ENCODE measurements at regions not wholly inside any gene's neighbourhood (a gene's known extent, or its start where the extent isn't known, plus 50 kb on each side); places are given as distances from the start of the nearest gene placed in this dataset.
"Not testable (repeated sequence)": the region's sequence is repeated elsewhere in the genome, so short reads cannot be mapped to it uniquely, and the experiment has no call there.

DNA sequence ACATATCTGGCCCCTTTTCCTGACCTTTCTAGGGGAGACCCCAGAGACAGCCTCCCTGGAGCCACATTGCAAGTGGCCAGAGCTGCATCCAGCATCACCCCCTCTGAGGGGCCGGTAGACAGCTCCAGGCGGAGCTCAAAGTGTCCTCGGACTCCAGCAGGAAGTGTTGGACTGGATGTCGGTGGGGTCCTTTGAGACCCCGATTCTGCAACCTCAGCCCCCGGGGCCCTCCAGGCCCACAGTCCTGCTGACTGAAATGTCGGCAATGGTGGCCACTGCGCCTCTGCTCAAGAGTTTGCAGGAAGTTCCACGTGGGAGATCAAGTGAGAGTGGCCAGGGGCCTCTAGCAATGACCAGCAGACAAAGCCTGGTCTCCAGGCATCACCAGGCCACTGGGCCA is 115.9 kb upstream of the FOXD4L5 start:
- no peaks in the 10 kb centered on the region for H3K36me3 ChIP-seq (ENCODE audit: low read depth)
- H3K4me1 ChIP-seq (ENCODE audit: insufficient read depth, poor library complexity, severe bottlenecking): no peaks in the 10 kb centered on the region
- TF ChIP-seq, protein P1, sequence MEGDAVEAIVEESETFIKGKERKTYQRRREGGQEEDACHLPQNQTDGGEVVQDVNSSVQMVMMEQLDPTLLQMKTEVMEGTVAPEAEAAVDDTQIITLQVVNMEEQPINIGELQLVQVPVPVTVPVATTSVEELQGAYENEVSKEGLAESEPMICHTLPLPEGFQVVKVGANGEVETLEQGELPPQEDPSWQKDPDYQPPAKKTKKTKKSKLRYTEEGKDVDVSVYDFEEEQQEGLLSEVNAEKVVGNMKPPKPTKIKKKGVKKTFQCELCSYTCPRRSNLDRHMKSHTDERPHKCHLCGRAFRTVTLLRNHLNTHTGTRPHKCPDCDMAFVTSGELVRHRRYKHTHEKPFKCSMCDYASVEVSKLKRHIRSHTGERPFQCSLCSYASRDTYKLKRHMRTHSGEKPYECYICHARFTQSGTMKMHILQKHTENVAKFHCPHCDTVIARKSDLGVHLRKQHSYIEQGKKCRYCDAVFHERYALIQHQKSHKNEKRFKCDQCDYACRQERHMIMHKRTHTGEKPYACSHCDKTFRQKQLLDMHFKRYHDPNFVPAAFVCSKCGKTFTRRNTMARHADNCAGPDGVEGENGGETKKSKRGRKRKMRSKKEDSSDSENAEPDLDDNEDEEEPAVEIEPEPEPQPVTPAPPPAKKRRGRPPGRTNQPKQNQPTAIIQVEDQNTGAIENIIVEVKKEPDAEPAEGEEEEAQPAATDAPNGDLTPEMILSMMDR (IDR thresholded peaks at IDR 0.05; ENCODE audit: poor library complexity, severe bottlenecking): no peak
- ATAC-seq (ENCODE audit: low read depth) (no peak), DNase-seq (ENCODE audit: low spot score) (no peak)
- H3K27ac ChIP-seq (ENCODE audit: poor library complexity, severe bottlenecking): no peak overlapping the region
- no peaks in the 10 kb centered on the region for H3K9me3 ChIP-seq (ENCODE audit: severe bottlenecking)
- H3K27me3 ChIP-seq (ENCODE audit: insufficient read depth, poor library complexity, severe bottlenecking): no peaks in the 10 kb centered on the region
- no peak overlapping the region for H3K4me3 ChIP-seq (ENCODE audit: severe bottlenecking)

DNA sequence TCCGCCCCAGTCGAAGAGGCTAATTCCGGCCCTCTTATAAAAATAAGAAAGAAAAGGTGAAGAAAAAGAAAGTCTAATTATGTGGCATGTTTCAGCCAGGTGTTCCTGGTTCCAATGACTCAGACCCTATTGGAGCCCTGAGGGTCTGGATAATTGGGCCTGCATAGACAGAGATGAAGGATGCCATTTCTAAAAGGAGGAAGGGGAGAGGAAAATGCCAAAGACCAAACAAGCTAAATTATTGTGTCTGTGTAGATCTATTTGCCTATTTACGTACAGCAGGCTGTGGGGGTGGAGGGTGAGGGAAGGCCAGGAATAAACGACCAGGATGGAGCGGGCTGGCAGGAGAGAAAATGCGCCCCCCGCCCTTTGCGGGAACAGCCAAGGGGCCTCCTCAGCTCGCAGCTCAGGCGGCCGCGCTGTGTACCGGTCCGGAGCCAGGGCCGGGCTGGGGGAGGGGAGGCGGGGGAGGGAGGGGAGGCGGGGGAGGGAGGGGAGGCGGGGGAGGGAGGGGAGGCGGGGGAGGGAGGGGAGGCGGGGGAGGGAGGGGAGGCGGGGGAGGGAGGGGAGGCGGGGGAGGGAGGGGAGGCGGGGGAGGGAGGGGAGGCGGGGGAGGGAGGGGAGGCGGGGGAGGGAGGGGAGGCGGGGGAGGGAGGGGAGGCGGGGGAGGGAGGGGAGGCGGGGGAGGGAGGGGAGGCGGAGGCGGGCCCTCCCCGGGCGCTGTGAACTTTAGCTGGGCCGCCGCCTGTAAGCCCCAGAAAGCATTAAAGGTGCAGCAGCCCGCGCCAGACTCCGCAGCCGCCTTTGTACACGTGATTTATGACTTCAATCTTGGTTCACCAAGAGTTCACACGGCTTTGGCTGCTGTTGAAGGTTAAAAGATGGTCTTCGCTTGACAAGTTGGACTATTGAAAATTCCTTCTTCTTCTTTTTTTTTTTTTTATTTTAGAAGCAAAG is 113.0 kb upstream of the FOXD4L5 start:
- H3K27me3 ChIP-seq (ENCODE audit: insufficient read depth, poor library complexity, severe bottlenecking); ATAC-seq (ENCODE audit: low read depth); H3K27ac ChIP-seq (ENCODE audit: poor library complexity, severe bottlenecking); H3K4me3 ChIP-seq (ENCODE audit: severe bottlenecking); H3K36me3 ChIP-seq (ENCODE audit: low read depth); H3K9me3 ChIP-seq (ENCODE audit: severe bottlenecking); H3K4me1 ChIP-seq (ENCODE audit: insufficient read depth, poor library complexity, severe bottlenecking); DNase-seq (ENCODE audit: low spot score): not testable (repeated sequence)

DNA sequence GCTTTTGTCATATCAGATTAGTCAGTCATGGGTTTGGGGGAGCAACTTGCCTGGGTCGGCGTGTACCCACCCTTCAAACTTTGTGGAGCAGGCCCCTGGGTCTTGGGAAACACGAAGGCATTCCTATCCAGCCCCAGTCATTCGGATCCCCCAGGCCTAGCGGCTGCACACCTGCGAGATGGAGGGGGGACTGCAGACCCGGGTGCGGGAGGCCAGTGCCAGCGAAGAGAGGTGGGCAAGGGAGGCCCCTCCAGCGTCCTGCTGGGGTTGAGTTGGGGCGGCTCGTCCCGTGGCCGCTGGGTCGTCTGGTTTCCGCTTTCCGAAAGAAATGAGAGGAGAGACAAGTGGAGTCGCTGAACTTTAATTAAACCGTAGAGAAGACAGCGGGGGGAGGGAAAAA is 112.2 kb upstream of the FOXD4L5 start:
- H3K9me3 ChIP-seq (ENCODE audit: severe bottlenecking); H3K4me3 ChIP-seq (ENCODE audit: severe bottlenecking); DNase-seq (ENCODE audit: low spot score); H3K36me3 ChIP-seq (ENCODE audit: low read depth); ATAC-seq (ENCODE audit: low read depth); H3K27me3 ChIP-seq (ENCODE audit: insufficient read depth, poor library complexity, severe bottlenecking); H3K4me1 ChIP-seq (ENCODE audit: insufficient read depth, poor library complexity, severe bottlenecking); H3K27ac ChIP-seq (ENCODE audit: poor library complexity, severe bottlenecking): not testable (repeated sequence)

DNA sequence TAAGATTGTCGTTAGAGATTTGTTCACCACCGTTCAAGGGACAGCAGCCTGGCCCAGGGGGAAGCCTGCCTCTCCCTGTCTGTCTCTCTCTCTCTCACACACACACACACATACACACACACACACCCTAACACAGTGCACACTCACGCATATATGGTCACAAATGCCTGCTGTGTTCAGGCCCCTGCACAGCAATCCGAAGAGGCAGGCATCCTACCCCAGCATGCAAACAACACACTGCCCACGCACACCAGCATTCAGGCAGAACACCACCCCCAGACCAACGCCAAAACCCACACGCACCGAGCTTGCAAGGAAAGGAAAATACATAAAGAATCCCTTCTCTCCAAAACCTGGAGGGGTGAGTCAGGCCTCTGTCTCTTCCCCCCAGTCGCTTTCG is 111.6 kb upstream of the FOXD4L5 start:
- H3K4me3 ChIP-seq (ENCODE audit: severe bottlenecking); ATAC-seq (ENCODE audit: low read depth); H3K4me1 ChIP-seq (ENCODE audit: insufficient read depth, poor library complexity, severe bottlenecking); H3K9me3 ChIP-seq (ENCODE audit: severe bottlenecking); H3K27me3 ChIP-seq (ENCODE audit: insufficient read depth, poor library complexity, severe bottlenecking); H3K36me3 ChIP-seq (ENCODE audit: low read depth); DNase-seq (ENCODE audit: low spot score); H3K27ac ChIP-seq (ENCODE audit: poor library complexity, severe bottlenecking): not testable (repeated sequence)

DNA sequence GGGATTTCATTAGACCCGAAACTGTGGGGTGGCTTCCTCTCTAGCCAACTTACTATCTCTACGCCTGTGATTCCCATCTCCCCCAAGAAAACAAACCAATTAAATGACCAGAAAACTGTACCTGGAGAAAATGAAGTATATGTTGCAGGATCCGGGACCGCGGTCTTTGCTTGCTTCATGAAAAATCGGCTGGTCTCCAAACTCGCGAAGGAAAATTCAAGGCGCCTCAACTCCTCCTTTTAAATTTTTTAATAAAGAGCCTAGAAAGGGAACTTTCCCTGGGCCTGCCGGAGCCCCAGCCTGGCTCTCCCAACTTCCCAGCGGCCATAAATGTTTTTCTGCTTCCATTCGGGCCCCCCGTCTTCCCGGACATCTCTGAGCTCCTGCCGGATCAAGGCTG is 110.8 kb upstream of the FOXD4L5 start:
- DNase-seq (ENCODE audit: low spot score); H3K27ac ChIP-seq (ENCODE audit: poor library complexity, severe bottlenecking); H3K4me3 ChIP-seq (ENCODE audit: severe bottlenecking); ATAC-seq (ENCODE audit: low read depth); H3K4me1 ChIP-seq (ENCODE audit: insufficient read depth, poor library complexity, severe bottlenecking); H3K36me3 ChIP-seq (ENCODE audit: low read depth); H3K9me3 ChIP-seq (ENCODE audit: severe bottlenecking); H3K27me3 ChIP-seq (ENCODE audit: insufficient read depth, poor library complexity, severe bottlenecking): not testable (repeated sequence)

DNA sequence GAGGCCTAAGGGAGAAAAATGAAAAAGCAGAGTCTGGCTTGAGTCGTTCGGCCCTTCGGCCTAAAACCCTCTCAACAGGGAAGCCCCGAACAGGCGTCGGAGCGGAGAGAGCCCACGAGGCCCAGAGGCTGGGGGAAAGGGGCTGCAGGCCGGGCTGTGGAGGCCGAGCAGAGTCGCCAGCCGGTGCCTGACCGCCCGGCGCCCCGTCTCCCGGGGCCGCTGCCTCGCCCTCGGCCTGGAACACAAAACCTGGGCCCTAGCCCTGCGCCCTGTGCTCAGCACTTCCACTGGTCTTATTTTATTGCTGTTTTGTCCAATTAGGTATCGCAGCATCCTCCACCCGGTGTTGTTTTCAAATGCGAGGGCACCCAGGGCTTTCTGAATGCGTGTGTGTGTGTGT is 110.1 kb upstream of the FOXD4L5 start:
- not testable (repeated sequence) for DNase-seq (ENCODE audit: low spot score); H3K27me3 ChIP-seq (ENCODE audit: insufficient read depth, poor library complexity, severe bottlenecking); H3K4me1 ChIP-seq (ENCODE audit: insufficient read depth, poor library complexity, severe bottlenecking); ATAC-seq (ENCODE audit: low read depth); H3K36me3 ChIP-seq (ENCODE audit: low read depth); H3K4me3 ChIP-seq (ENCODE audit: severe bottlenecking); H3K27ac ChIP-seq (ENCODE audit: poor library complexity, severe bottlenecking); H3K9me3 ChIP-seq (ENCODE audit: severe bottlenecking)

DNA sequence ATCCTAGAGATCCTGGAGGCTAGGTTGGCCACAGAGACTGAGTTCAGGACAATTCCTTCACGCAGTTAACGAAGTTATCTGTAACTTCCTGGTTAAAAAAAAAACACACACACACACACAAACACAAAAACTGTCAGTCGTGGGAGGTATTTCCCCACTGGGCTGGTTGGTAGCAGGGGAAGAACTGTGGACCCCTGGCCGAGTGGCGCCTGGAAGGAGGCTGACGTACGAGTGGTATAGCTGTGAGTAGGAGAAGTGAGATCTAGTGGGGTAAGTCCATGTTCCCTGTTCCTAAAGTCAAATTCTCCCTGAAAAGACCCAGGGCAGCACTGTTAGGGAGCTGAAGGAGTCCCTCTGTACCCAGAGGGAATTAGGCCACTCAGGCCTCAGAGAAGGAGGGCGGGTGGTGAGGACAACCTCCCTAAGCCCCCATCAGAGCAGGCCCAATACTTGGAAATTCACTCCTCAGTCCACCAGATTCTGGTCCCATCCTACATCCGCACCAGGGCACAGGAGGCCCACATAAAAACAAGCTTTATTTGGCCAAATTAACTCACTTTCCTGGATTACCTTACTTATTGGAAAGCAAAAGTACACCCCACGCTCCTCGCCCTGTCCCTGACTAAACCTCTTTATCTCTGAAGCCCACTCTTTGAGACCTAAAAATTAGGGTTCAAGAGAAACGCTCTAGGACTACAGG is 108.3 kb upstream of the FOXD4L5 start:
- not testable (repeated sequence) for ATAC-seq (ENCODE audit: low read depth); H3K27me3 ChIP-seq (ENCODE audit: insufficient read depth, poor library complexity, severe bottlenecking); DNase-seq (ENCODE audit: low spot score); H3K9me3 ChIP-seq (ENCODE audit: severe bottlenecking); H3K36me3 ChIP-seq (ENCODE audit: low read depth); H3K4me1 ChIP-seq (ENCODE audit: insufficient read depth, poor library complexity, severe bottlenecking); H3K27ac ChIP-seq (ENCODE audit: poor library complexity, severe bottlenecking); H3K4me3 ChIP-seq (ENCODE audit: severe bottlenecking)

DNA sequence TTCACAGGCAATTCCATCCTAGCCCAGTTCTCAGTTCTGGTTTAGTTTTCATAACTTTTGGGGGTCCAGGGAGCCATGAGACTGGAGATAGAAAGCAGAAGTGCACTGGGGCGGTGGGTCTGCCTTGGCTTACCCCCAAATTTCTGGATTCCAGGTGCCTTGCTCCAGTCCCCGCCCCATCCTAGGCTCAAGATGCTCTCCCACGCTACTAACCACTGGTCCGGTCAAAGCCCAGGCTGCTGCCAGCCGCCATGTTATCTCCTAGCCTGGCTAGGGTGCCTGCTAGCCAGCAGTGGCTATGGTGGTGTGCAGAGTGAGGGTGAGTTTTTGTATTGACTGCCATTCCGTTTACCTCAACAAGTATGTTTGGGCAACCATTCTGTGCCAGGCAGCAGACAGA is 107.6 kb upstream of the FOXD4L5 start:
- not testable (repeated sequence) for H3K27me3 ChIP-seq (ENCODE audit: insufficient read depth, poor library complexity, severe bottlenecking); H3K27ac ChIP-seq (ENCODE audit: poor library complexity, severe bottlenecking); H3K36me3 ChIP-seq (ENCODE audit: low read depth); H3K9me3 ChIP-seq (ENCODE audit: severe bottlenecking); H3K4me3 ChIP-seq (ENCODE audit: severe bottlenecking); DNase-seq (ENCODE audit: low spot score); H3K4me1 ChIP-seq (ENCODE audit: insufficient read depth, poor library complexity, severe bottlenecking); ATAC-seq (ENCODE audit: low read depth)

DNA sequence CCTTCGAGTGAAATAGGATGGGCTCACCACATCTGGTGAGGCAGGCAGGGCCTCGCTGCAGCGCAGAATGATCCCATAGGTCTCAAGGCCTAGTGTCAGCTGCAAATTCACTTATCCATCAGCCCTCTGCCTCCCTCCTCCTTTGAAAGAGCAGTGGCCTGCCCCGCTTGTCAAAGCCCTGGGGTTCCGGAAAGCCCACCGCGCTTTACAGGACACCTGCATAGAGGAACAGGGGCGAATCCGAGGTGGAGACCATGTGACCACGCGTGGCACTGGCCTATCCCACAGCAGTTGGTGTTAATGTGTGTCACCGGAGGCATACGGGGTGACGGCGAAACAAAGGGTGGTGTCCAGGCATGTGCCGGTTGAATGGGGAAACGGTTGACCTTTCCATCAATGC is 104.7 kb upstream of the FOXD4L5 start:
- not testable (repeated sequence) for H3K27ac ChIP-seq (ENCODE audit: poor library complexity, severe bottlenecking); H3K36me3 ChIP-seq (ENCODE audit: low read depth); DNase-seq (ENCODE audit: low spot score); H3K4me3 ChIP-seq (ENCODE audit: severe bottlenecking); H3K27me3 ChIP-seq (ENCODE audit: insufficient read depth, poor library complexity, severe bottlenecking); ATAC-seq (ENCODE audit: low read depth); H3K4me1 ChIP-seq (ENCODE audit: insufficient read depth, poor library complexity, severe bottlenecking); H3K9me3 ChIP-seq (ENCODE audit: severe bottlenecking)

DNA sequence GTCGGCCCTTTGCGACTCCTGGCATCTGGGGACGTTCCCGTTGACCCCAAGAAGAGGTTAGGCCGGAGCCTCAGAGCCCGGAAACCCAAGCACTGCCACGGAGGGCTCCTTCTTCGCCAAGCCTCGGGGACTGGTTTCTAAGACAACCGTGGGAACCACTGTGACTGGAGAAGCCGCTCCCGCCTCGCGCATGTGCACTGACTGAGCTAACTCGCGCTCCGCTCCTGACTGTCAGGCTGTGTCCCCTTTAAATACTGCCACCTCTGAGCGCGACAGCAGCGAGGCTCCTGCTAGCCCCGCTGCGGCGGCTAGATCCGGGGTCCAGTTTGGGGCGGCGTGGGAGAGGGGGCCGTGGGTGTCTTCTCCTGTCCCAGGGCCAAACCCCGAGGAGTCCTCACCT is 104.2 kb upstream of the FOXD4L5 start:
- not testable (repeated sequence) for H3K4me3 ChIP-seq (ENCODE audit: severe bottlenecking); H3K36me3 ChIP-seq (ENCODE audit: low read depth); ATAC-seq (ENCODE audit: low read depth); H3K27me3 ChIP-seq (ENCODE audit: insufficient read depth, poor library complexity, severe bottlenecking); H3K27ac ChIP-seq (ENCODE audit: poor library complexity, severe bottlenecking); DNase-seq (ENCODE audit: low spot score); H3K9me3 ChIP-seq (ENCODE audit: severe bottlenecking); H3K4me1 ChIP-seq (ENCODE audit: insufficient read depth, poor library complexity, severe bottlenecking)
